ENCODE measurements at regions not wholly inside any gene's neighbourhood (a gene's known extent, or its start where the extent isn't known, plus 50 kb on each side); places are given as distances from the start of the nearest gene placed in this dataset.

DNA sequence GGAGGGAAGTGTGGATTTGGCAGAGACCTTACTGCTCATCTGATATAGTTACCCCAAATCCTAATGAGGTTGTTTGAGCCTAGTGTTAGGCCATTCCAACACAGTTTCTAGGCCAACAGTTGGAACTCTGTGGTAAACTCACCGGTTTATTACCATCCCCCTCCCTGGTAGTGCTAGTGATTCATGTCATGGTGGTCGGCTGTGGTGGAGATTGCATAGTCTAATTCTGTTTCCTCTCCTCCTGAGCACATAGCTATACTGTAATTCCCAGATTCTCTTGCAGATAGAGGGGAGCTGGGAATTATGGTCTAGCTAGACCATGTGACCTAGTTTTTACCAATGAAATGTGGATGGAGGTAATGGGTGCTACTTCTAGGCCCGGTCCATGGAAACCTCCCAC is 123.7 kb upstream of the KIF26B start:
- no peak overlapping the region for H3K9ac ChIP-seq (ENCODE audit: insufficient read depth in 1 of 2, low read depth in 2 of 2, low read length in 2 of 2)
- 0 out of 2 replicates have a peak, but pooled peaks have one; percentile 16 for TF ChIP-seq PHF8 (IDR thresholded peaks at IDR 0.05; ENCODE audit: borderline replicate concordance, low read length)
- TF ChIP-seq CBFB (CRISPR knock-in tag; IDR thresholded peaks at IDR 0.05) = no peak
- TF ChIP-seq, protein P1, sequence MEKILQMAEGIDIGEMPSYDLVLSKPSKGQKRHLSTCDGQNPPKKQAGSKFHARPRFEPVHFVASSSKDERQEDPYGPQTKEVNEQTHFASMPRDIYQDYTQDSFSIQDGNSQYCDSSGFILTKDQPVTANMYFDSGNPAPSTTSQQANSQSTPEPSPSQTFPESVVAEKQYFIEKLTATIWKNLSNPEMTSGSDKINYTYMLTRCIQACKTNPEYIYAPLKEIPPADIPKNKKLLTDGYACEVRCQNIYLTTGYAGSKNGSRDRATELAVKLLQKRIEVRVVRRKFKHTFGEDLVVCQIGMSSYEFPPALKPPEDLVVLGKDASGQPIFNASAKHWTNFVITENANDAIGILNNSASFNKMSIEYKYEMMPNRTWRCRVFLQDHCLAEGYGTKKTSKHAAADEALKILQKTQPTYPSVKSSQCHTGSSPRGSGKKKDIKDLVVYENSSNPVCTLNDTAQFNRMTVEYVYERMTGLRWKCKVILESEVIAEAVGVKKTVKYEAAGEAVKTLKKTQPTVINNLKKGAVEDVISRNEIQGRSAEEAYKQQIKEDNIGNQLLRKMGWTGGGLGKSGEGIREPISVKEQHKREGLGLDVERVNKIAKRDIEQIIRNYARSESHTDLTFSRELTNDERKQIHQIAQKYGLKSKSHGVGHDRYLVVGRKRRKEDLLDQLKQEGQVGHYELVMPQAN (IDR thresholded peaks at IDR 0.05; ENCODE audit: borderline replicate concordance) = no peak
- TF ChIP-seq, protein P2, sequence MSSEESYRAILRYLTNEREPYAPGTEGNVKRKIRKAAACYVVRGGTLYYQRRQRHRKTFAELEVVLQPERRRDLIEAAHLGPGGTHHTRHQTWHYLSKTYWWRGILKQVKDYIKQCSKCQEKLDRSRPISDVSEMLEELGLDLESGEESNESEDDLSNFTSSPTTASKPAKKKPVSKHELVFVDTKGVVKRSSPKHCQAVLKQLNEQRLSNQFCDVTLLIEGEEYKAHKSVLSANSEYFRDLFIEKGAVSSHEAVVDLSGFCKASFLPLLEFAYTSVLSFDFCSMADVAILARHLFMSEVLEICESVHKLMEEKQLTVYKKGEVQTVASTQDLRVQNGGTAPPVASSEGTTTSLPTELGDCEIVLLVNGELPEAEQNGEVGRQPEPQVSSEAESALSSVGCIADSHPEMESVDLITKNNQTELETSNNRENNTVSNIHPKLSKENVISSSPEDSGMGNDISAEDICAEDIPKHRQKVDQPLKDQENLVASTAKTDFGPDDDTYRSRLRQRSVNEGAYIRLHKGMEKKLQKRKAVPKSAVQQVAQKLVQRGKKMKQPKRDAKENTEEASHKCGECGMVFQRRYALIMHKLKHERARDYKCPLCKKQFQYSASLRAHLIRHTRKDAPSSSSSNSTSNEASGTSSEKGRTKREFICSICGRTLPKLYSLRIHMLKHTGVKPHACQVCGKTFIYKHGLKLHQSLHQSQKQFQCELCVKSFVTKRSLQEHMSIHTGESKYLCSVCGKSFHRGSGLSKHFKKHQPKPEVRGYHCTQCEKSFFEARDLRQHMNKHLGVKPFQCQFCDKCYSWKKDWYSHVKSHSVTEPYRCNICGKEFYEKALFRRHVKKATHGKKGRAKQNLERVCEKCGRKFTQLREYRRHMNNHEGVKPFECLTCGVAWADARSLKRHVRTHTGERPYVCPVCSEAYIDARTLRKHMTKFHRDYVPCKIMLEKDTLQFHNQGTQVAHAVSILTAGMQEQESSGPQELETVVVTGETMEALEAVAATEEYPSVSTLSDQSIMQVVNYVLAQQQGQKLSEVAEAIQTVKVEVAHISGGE (CRISPR knock-in tag; IDR thresholded peaks at IDR 0.05) = no peak
- FAIRE-seq (no peak), DNase-seq (ENCODE audit: extremely low read depth in 1 of 4, low spot score in 3 of 4) (no peak), ATAC-seq (no peak)
- no peaks in the 10 kb centered on the region for H3K9me1 ChIP-seq (ENCODE audit: control insufficient read depth, insufficient read depth, low read length)
- in situ Hi-C loops (cut with MboI) = loop anchor here (25.0 kb wide), 1 partner anchor 419 kb away; no protein-coding TSS in a partner anchor
- no peaks in the 10 kb centered on the region for H3K36me3 ChIP-seq (ENCODE audit: control insufficient read depth, insufficient read depth, low read length)
- H4K20me1 ChIP-seq (replicated peaks; ENCODE audit: control insufficient read depth, insufficient read depth, low read length) = no peaks in the 10 kb centered on the region
- H3K4me3 ChIP-seq = no peak overlapping the region
- H3K79me2 ChIP-seq (ENCODE audit: control insufficient read depth, insufficient read depth, low read length) = no peaks in the 10 kb centered on the region
- intact Hi-C loops (cut with micrococcal nuclease) = no loop called here
- WGBS (ENCODE audit: insufficient coverage, low coverage, missing lambda C conversion rate) = 52% methylated on average over 3 of the region's 3 CpGs
- ChIA-PET CTCF (ENCODE audit: low intra/inter-chr PET ratio) (no interaction called here), POLR2A (interaction anchor here (0.6 to 2.9 kb wide), 3 partner anchors 12 to 190 kb away, joined by 3 to 9 read pairs (median 3); no protein-coding TSS in a partner anchor)
- no peak overlapping the region for H2AFZ ChIP-seq (ENCODE audit: low read depth, low read length)
- H3K27ac ChIP-seq (ENCODE audit: extremely low read depth, low read depth, low read length) = no peak overlapping the region
- H3K27me3 ChIP-seq (ENCODE audit: control insufficient read depth in 2 of 2, insufficient read depth in 2 of 2, low read length in 2 of 2) = no peaks in the 10 kb centered on the region
- no peak overlapping the region for H3K4me2 ChIP-seq (ENCODE audit: insufficient read depth, low read length)
- peaks cover 0 to 4% of the 10 kb centered on the region in 2 experiments; a peak in 2 of 5 replicates for H3K4me1 ChIP-seq (replicated peaks in 1 of 2; ENCODE audit: control insufficient read depth in 2 of 2, insufficient read depth in 2 of 2, low read length in 2 of 2)
- BruUV-seq (replicated peaks) = no TSS peak
- H3K9me3 ChIP-seq (replicated peaks; ENCODE audit: control insufficient read depth, insufficient read depth, low read depth, low read length) = no peaks in the 10 kb centered on the region

Measured in K562 (cell line).